Choroid plexus epithelial cell (primary cell): ENCODE measurements at regions not wholly inside any gene's neighbourhood (a gene's known extent, or its start where the extent isn't known, plus 50 kb on each side); places are given as distances from the start of the nearest gene placed in this dataset.
"Not testable (repeated sequence)": the region's sequence is repeated elsewhere in the genome, so short reads cannot be mapped to it uniquely, and the experiment has no call there.

Experiments
- DNase-seq: peaks from one replicate; pipeline ENCODE4 v3.0.0-alpha.2; 2010; ENCODE audit warnings: low read depth
- H3K4me3 ChIP-seq: 2 replicates; pipeline ENCODE4 v1.5.1; 2011; ENCODE audit warnings: low read depth, mild to moderate bottlenecking, control low read depth, low read length, moderate library complexity
- CTCF ChIP-seq: conservative IDR thresholded peaks from 2 replicates; pipeline ENCODE4 v1.5.1; 2011; ENCODE audit warnings: low read depth, mild to moderate bottlenecking, control low read depth, inconsistent platforms, low read length, moderate library complexity

GRCh38 chr1:113207019-113207418, 134.0 kb downstream of the LRIG2 start:
- no peak for TF ChIP-seq CTCF
- H3K4me3 ChIP-seq = no peak overlapping the region
- DNase-seq = no peak

- no peak overlapping the region for H3K4me3 ChIP-seq
- no peak for TF ChIP-seq CTCF
- no peak for DNase-seq
Measured at GRCh38 chr1:113207457-113207856, 134.5 kb downstream of the LRIG2 start.

- DNase-seq, H3K4me3 ChIP-seq: not testable (repeated sequence)
Measured at GRCh38 chr1:113208425-113208824, 135.4 kb downstream of the LRIG2 start.

- no peak overlapping the region for H3K4me3 ChIP-seq
- DNase-seq = no peak
- TF ChIP-seq CTCF = no peak
Measured at GRCh38 chr1:113210248-113210647, 137.2 kb downstream of the LRIG2 start.

- no peak for DNase-seq
- H3K4me3 ChIP-seq = no peak overlapping the region
- TF ChIP-seq CTCF = no peak
Measured at GRCh38 chr1:113211467-113211866, 138.5 kb downstream of the LRIG2 start.

GRCh38 chr1:113215015-113215414, 142.0 kb downstream of the LRIG2 start:
- no peak for DNase-seq
- TF ChIP-seq CTCF = no peak
- no peak overlapping the region for H3K4me3 ChIP-seq

- no peak for DNase-seq
- H3K4me3 ChIP-seq = no peak overlapping the region
- no peak for TF ChIP-seq CTCF
Measured at GRCh38 chr1:113216664-113217063, 143.7 kb downstream of the LRIG2 start.
